HepG2 (cell line): ENCODE measurements at regions not wholly inside any gene's neighbourhood (a gene's known extent, or its start where the extent isn't known, plus 50 kb on each side); places are given as distances from the start of the nearest gene placed in this dataset.

Source experiments
- ATAC-seq: fragments of 200-7000 bp; cut with Tn5 transposase; 3 replicates; pipeline ENCODE4 v1.9.1; 2020; ENCODE audit warnings: mild to moderate bottlenecking, moderate library complexity
- BruUV-seq: library from RNA; stranded (reverse); fragments of 400-500 nt; replicated peaks from 2 replicates; lab custom pipeline; 2021; lab: Mats Ljungman, UMichigan
- CTCF ChIA-PET: fragments of 300-600 bp; formaldehyde crosslinking; extraction: SDS; loops from one replicate; lab custom pipeline; 2021; ENCODE audit warnings: low total read pairs, inconsistent platforms, low intra/inter-chr PET ratio; lab: Yijun Ruan, JAX
- POLR2A ChIA-PET: fragments of 350-600 bp; sonication (Branson Sonifier 250); formaldehyde crosslinking; loops from one replicate; lab custom pipeline; 2020; ENCODE audit warnings: antibody characterized with exemption, inconsistent platforms; lab: Yijun Ruan, JAX
- DNase-seq: peaks from one replicate; pipeline ENCODE4 v3.0.0-alpha.2; 2015; ENCODE audit warnings: low spot score
- FAIRE-seq: peaks from 3 replicates; lab custom pipeline; 2011; peaks lifted over from hg19 to GRCh38; lab: Jason Lieb, UNC
- H2AFZ ChIP-seq: one replicate; pipeline ENCODE4 v1.6.1; 2011; ENCODE audit warnings: low read length, inconsistent platforms
- H3K27ac ChIP-seq: fragments of 300-600 bp; 3 replicates; pipeline ENCODE4 v1.8.0; 2011; ENCODE audit warnings: mixed run types, mild to moderate bottlenecking, mixed read lengths, low read length, inconsistent platforms; ENCODE audit not compliant: insufficient read depth; ENCODE audit errors: extremely low read length
- H3K27me3 ChIP-seq, 2 experiments: fragments of 200-600 bp in 1 of 2; 2 replicates in 1 of 2; 3 replicates in 1 of 2; pipeline versions ENCODE4 v1.6.0 to v1.8.0; 2011; ENCODE audit warnings: low read length in 2 of 2, mild to moderate bottlenecking in 2 of 2, moderate library complexity in 2 of 2, inconsistent platforms in 1 of 2; ENCODE audit not compliant: insufficient read depth in 2 of 2, control insufficient read depth in 1 of 2
- H3K36me3 ChIP-seq, 2 experiments: fragments of 200-600 bp in 1 of 2; replicated peaks in 1 of 2; 2 replicates in 1 of 2; 3 replicates in 1 of 2; pipeline versions ENCODE4 v1.5.1 to v1.8.0; 2011; ENCODE audit warnings: low read length in 2 of 2, inconsistent platforms in 1 of 2; ENCODE audit not compliant: insufficient read depth in 2 of 2, control insufficient read depth in 1 of 2
- H3K4me1 ChIP-seq: 2 replicates; pipeline ENCODE4 v1.5.1; 2012; ENCODE audit warnings: low read length, inconsistent platforms; ENCODE audit not compliant: insufficient read depth
- H3K4me2 ChIP-seq: 2 replicates; pipeline ENCODE4 v1.6.0; 2011; ENCODE audit warnings: low read depth, low read length, inconsistent platforms
- H3K4me3 ChIP-seq, 3 experiments: fragments of 200-600 bp in 1 of 3; sonication (generic), shearing (Covaris generic) in 1 of 3; replicated peaks in 1 of 3; 2 replicates each; pipeline ENCODE4 v1.5.1; 2011 to 2016; ENCODE audit warnings: low read length in 3 of 3, inconsistent platforms in 2 of 3, low read depth in 2 of 3, mild to moderate bottlenecking in 2 of 3, control low read depth in 1 of 3, mixed read lengths in 1 of 3; ENCODE audit not compliant: insufficient read depth in 1 of 3
- H3K79me2 ChIP-seq: one replicate; pipeline ENCODE4 v1.6.1; 2011; ENCODE audit warnings: low read length, inconsistent platforms; ENCODE audit not compliant: insufficient read depth
- H3K9ac ChIP-seq: 2 replicates; pipeline ENCODE4 v1.6.0; 2011; ENCODE audit warnings: mild to moderate bottlenecking, low read depth, low read length, inconsistent platforms; ENCODE audit not compliant: insufficient read depth
- H3K9me3 ChIP-seq: 2 replicates; pipeline ENCODE4 v1.5.1; 2012; ENCODE audit warnings: mild to moderate bottlenecking, low read length
- H4K20me1 ChIP-seq: 2 replicates; pipeline ENCODE4 v1.6.0; 2011; ENCODE audit warnings: inconsistent platforms, mild to moderate bottlenecking, low read length, moderate library complexity; ENCODE audit not compliant: insufficient read depth
- BCLAF1 ChIP-seq: fragments of 450-650 bp; IDR thresholded peaks from 2 replicates; pipeline ENCODE4 v1.6.1; 2017; ENCODE audit warnings: mild to moderate bottlenecking
- DNMT1 ChIP-seq: sonication (generic); formaldehyde crosslinking; IDR thresholded peaks from 2 replicates; pipeline ENCODE4 v1.5.1; 2020; ENCODE audit warnings: mild to moderate bottlenecking, missing genetic modification reagents
- PAF1 ChIP-seq: IDR thresholded peaks from 2 replicates; pipeline ENCODE4 v1.6.1; 2016; ENCODE audit warnings: missing genetic modification reagents, missing compliant biosample characterization
- PLRG1 ChIP-seq: fragments of 450-650 bp; conservative IDR thresholded peaks from 2 replicates; pipeline ENCODE4 v1.6.1; 2016
- ZGPAT ChIP-seq: IDR thresholded peaks from 2 replicates; pipeline ENCODE4 v1.6.1; 2016; ENCODE audit warnings: mild to moderate bottlenecking
- ZNF101 ChIP-seq: sonication (generic); formaldehyde crosslinking; IDR thresholded peaks from 2 replicates; pipeline ENCODE4 v1.4.0; 2020; ENCODE audit warnings: mild to moderate bottlenecking, low read depth, missing genetic modification reagents, borderline replicate concordance
- ZNF383 ChIP-seq: sonication (generic); formaldehyde crosslinking; IDR thresholded peaks from 2 replicates; pipeline ENCODE4 v1.4.0; 2020; ENCODE audit warnings: missing genetic modification reagents, mild to moderate bottlenecking, borderline replicate concordance
- ZNF414 ChIP-seq: sonication (generic); formaldehyde crosslinking; IDR thresholded peaks from 2 replicates; pipeline ENCODE4 v1.5.0; 2020; ENCODE audit warnings: missing genetic modification reagents
- ZNF530 ChIP-seq: sonication (generic); formaldehyde crosslinking; IDR thresholded peaks from 2 replicates; pipeline ENCODE4 v1.5.0; 2020; ENCODE audit warnings: low read depth, mild to moderate bottlenecking, missing genetic modification reagents
- ZNF766 ChIP-seq: sonication (generic); formaldehyde crosslinking; IDR thresholded peaks from 2 replicates; pipeline ENCODE4 v1.5.0; 2020; ENCODE audit warnings: missing genetic modification reagents, borderline replicate concordance
- WGBS: methylation state at CpG from one replicate; pipeline ENCODE4 v1.1.6; 2017; ENCODE audit warnings: low lambda C conversion rate; 5-methylcytosine and 5-hydroxymethylcytosine counted together
- in situ Hi-C: cut with HindIII; loops from 2 replicates; pipeline ENCODE4 v1.10.0; 2017; ENCODE audit warnings: low pct_unique_long_range_greater_than_20kb; ENCODE audit not compliant: extremely low pct_ligation_motif_present
- intact Hi-C: fragments of 100-400 bp; cut with micrococcal nuclease; formaldehyde crosslinking; loops from one replicate; pipeline ENCODE4 v1.10.0; 2022; ENCODE audit not compliant: unreplicated experiment
- TF ChIP-seq, protein P1 (sequence below): sonication (generic); formaldehyde crosslinking; IDR thresholded peaks from 2 replicates; pipeline ENCODE4 v1.8.0; 2022; ENCODE audit warnings: mild to moderate bottlenecking, missing genetic modification reagents

- no peaks in the 10 kb centered on the region for H3K79me2 ChIP-seq
- no peak for TF ChIP-seq ZNF414 (CRISPR knock-in tag)
- no peak for TF ChIP-seq BCLAF1
- no peak for TF ChIP-seq ZNF383 (CRISPR knock-in tag)
- in situ Hi-C loops (no loop called here), intact Hi-C loops (no loop called here)
- H3K27me3 ChIP-seq: no peaks in the 10 kb centered on the region
- H2AFZ ChIP-seq: no peak overlapping the region
- BruUV-seq: no TSS peak
- H4K20me1 ChIP-seq: no peaks in the 10 kb centered on the region
- no peak overlapping the region for H3K9ac ChIP-seq
- DNase-seq (no peak), FAIRE-seq (no peak), ATAC-seq (no peak)
- 13% methylated on average over 4 of the region's 4 CpGs for WGBS
- H3K9me3 ChIP-seq: no peaks in the 10 kb centered on the region
- H3K27ac ChIP-seq: no peak overlapping the region
- POLR2A ChIA-PET: no interaction called here
- H3K36me3 ChIP-seq: no peaks in the 10 kb centered on the region
- H3K4me2 ChIP-seq: no peak overlapping the region
- H3K4me1 ChIP-seq: peaks cover 16% of the 10 kb centered on the region
- CTCF ChIA-PET: no interaction called here
- H3K4me3 ChIP-seq: no peak overlapping the region
Measured at GRCh38 chr11:128343870-128344269, 243.5 kb downstream of the ETS1 start.

DNA sequence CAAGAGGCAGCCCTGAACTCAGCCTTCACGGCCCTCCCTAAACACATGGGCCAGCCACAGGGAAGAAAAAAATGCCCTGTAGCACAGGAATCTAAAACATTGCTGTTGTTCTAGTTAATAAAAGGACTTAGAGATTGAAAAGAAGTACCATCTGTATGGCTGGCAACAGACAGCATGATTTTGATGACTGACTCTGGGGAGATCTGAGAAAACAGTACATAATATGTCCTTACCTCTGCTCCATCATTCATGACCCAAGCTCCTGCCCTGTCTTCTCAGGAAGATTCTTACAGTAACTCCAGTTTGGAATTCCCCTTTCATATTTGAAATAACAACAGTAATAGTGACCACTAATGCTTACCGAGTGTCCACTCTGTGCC lies 244.2 kb downstream of the ETS1 start:
- Histone ChIP-seq H2AFZ (no peak overlapping the region), H3K27ac (no peak overlapping the region), H3K9me3 (no peaks in the 10 kb centered on the region), H3K79me2 (no peaks in the 10 kb centered on the region), H3K36me3 (no peaks in the 10 kb centered on the region), H3K27me3 (no peaks in the 10 kb centered on the region), H3K9ac (no peak overlapping the region), H3K4me1 (peaks cover 16% of the 10 kb centered on the region), H3K4me2 (no peak overlapping the region), H3K4me3 (no peak overlapping the region), H4K20me1 (no peaks in the 10 kb centered on the region)
- no peak for FAIRE-seq
- ChIA-PET CTCF (no interaction called here), POLR2A (interaction anchor here (1.0 kb wide), 1 partner anchor 106 kb away, joined by 3 read pairs; no protein-coding TSS in a partner anchor)
- WGBS: 11% methylated on average over 2 of the region's 2 CpGs
- intact Hi-C loops: no loop called here
- BruUV-seq: no TSS peak
- no peak for DNase-seq
- in situ Hi-C loops: no loop called here
- no peak for ATAC-seq
- no peak for TF ChIP-seq ZNF101 (CRISPR knock-in tag)
- no peak for TF ChIP-seq PAF1 (CRISPR knock-in tag)
- TF ChIP-seq ZNF766 (CRISPR knock-in tag): no peak
- TF ChIP-seq ZGPAT (CRISPR knock-in tag): no peak
- no peak for TF ChIP-seq DNMT1 (CRISPR knock-in tag)
- TF ChIP-seq ZNF530 (CRISPR knock-in tag): no peak
- TF ChIP-seq, protein P1, sequence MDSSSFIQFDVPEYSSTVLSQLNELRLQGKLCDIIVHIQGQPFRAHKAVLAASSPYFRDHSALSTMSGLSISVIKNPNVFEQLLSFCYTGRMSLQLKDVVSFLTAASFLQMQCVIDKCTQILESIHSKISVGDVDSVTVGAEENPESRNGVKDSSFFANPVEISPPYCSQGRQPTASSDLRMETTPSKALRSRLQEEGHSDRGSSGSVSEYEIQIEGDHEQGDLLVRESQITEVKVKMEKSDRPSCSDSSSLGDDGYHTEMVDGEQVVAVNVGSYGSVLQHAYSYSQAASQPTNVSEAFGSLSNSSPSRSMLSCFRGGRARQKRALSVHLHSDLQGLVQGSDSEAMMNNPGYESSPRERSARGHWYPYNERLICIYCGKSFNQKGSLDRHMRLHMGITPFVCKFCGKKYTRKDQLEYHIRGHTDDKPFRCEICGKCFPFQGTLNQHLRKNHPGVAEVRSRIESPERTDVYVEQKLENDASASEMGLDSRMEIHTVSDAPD (CRISPR knock-in tag): no peak
- TF ChIP-seq PLRG1: no peak
